Left lung (tissue), 4 donors: ENCODE measurements at regions not wholly inside any gene's neighbourhood (a gene's known extent, or its start where the extent isn't known, plus 50 kb on each side); places are given as distances from the start of the nearest gene placed in this dataset.

Source experiments
- ATAC-seq: fragments of 200-7000 bp; cut with Tn5 transposase; one replicate; pipeline ENCODE4 v1.9.1; 2020; ENCODE audit warnings: moderate library complexity
- DNase-seq, 4 donors: peaks; one replicate each; pipeline ENCODE4 v3.0.0-alpha.2; 2013 to 2020
- H3K27ac ChIP-seq, 2 donors: fragments of 200-600 bp; sonication (generic) in 1 of 2; one replicate each; pipeline versions ENCODE4 v1.5.0 to v1.8.0; 2020 to 2021
- H3K27me3 ChIP-seq, 2 donors: fragments of 200-600 bp; sonication (generic) in 1 of 2; one replicate each; pipeline versions ENCODE4 v1.5.0 to v1.8.0; 2020 to 2021
- H3K36me3 ChIP-seq, 2 donors: fragments of 200-600 bp; sonication (generic) in 1 of 2; one replicate each; pipeline versions ENCODE4 v1.5.0 to v1.8.0; 2020 to 2021
- H3K4me1 ChIP-seq, 2 donors: fragments of 200-600 bp; one replicate each; pipeline ENCODE4 v1.8.0; 2021
- H3K4me3 ChIP-seq, 2 donors: fragments of 200-600 bp; sonication (generic) in 1 of 2; one replicate each; pipeline versions ENCODE4 v1.5.0 to v1.8.0; 2020 to 2021; ENCODE audit warnings: mild to moderate bottlenecking in 1 of 2
- H3K9me3 ChIP-seq, 2 donors: fragments of 200-600 bp; sonication (generic) in 1 of 2; one replicate each; pipeline versions ENCODE4 v1.5.0 to v1.8.0; 2020 to 2021
- intact Hi-C, 2 donors: fragments of 100-400 bp; cut with DNase I; formaldehyde crosslinking; loops; one replicate each; pipeline versions ENCODE4 v1.11.2 to v1.14.2; 2022
- TF ChIP-seq, protein P1 (sequence below), 2 donors: fragments of 200-600 bp; sonication (generic) in 1 of 2; IDR thresholded peaks; one replicate each; pipeline versions ENCODE4 v1.5.0 to v1.8.0; 2021; ENCODE audit warnings: antibody characterized with exemption in 2 of 2
- donor health status: DM: no; HTN: yes; CAD: no.
- donor health status: DM: no; HTN: no; CAD: no.

DNA sequence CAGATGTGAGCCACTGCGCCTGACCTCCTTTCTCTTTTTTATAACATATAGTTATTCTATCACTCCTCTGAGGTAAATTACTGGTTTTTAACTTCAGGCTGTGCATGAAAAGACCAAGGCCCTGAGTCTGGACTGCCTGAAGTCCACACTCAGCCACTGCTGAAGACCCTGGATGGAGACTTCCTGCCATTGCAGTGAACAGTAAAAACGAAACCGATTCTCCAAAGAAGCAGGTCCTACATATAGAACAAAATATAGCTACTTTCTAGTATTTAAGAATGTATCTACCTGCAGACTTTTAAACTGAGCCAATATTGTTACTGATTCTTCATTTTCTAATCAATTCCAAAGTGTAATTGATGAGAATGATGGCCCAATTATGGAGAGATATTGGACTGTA is 232.8 kb downstream of the CHRM3 start:
- Histone ChIP-seq H3K4me3 (no peak overlapping the region), H3K9me3 (peaks cover 0 to 10% of the 10 kb centered on the region in 2 donors), H3K4me1 (no peaks in the 10 kb centered on the region), H3K36me3 (no peaks in the 10 kb centered on the region), H3K27ac (no peak overlapping the region), H3K27me3 (no peaks in the 10 kb centered on the region)
- DNase-seq, result no peak
- intact Hi-C loops, result no loop called here
- ATAC-seq, result no peak
- TF ChIP-seq, protein P1, sequence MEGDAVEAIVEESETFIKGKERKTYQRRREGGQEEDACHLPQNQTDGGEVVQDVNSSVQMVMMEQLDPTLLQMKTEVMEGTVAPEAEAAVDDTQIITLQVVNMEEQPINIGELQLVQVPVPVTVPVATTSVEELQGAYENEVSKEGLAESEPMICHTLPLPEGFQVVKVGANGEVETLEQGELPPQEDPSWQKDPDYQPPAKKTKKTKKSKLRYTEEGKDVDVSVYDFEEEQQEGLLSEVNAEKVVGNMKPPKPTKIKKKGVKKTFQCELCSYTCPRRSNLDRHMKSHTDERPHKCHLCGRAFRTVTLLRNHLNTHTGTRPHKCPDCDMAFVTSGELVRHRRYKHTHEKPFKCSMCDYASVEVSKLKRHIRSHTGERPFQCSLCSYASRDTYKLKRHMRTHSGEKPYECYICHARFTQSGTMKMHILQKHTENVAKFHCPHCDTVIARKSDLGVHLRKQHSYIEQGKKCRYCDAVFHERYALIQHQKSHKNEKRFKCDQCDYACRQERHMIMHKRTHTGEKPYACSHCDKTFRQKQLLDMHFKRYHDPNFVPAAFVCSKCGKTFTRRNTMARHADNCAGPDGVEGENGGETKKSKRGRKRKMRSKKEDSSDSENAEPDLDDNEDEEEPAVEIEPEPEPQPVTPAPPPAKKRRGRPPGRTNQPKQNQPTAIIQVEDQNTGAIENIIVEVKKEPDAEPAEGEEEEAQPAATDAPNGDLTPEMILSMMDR (IDR thresholded peaks at IDR 0.05), result no peak

DNA sequence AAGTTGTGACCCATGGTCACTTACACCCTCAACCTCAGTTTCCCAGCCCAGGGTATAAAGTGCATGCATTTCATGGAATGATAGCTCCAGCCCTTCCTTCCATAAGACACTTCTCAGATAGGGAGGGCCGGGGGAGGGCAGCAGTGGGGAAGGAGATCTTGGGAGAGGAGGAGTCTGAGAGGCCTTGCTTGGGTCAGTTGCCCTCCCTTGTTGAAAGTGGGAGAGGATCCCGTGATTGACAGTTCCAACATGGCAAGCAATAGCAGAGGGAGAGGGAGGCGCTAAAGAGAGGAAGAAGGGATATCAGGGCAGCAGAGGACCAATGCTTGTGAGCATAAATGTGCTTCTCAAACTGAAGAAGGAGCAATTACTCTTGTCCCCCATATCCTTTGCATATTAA is 244.4 kb downstream of the CHRM3 start:
- no peaks in the 10 kb centered on the region for H3K36me3 ChIP-seq
- H3K9me3 ChIP-seq, result no peaks in the 10 kb centered on the region
- H3K4me3 ChIP-seq, result no peak overlapping the region
- TF ChIP-seq, protein P1 (IDR thresholded peaks at IDR 0.05), result no peak
- ATAC-seq (no peak), DNase-seq (no peak)
- intact Hi-C loops, result no loop called here
- H3K27me3 ChIP-seq, result no peaks in the 10 kb centered on the region
- H3K4me1 ChIP-seq, result no peaks in the 10 kb centered on the region
- no peak overlapping the region for H3K27ac ChIP-seq

DNA sequence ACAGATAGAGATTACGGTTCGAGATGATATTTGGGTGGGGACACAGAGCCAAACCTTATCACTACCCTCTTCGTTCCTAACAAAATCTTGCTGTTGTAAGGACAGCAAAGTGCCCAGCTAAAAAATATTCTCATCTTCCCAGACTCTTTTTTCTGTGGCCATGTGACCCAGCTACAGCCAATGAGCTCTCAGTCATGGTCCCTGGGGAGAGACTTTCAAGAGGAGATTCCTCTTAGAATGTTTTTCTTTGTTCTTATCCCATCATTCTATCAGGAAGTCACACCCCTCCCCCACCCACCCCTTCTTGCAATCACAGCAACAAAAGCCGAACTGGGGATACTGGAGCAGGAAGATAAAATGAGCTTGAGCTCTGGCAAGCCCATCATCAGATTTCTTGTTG is 247.1 kb downstream of the CHRM3 start:
- ATAC-seq (no peak), DNase-seq (no peak)
- Histone ChIP-seq H3K27me3 (no peaks in the 10 kb centered on the region), H3K36me3 (no peaks in the 10 kb centered on the region), H3K9me3 (no peaks in the 10 kb centered on the region), H3K4me1 (no peaks in the 10 kb centered on the region), H3K27ac (no peak overlapping the region), H3K4me3 (no peak overlapping the region)
- TF ChIP-seq, protein P1 (IDR thresholded peaks at IDR 0.05), result no peak
- intact Hi-C loops, result no loop called here

DNA sequence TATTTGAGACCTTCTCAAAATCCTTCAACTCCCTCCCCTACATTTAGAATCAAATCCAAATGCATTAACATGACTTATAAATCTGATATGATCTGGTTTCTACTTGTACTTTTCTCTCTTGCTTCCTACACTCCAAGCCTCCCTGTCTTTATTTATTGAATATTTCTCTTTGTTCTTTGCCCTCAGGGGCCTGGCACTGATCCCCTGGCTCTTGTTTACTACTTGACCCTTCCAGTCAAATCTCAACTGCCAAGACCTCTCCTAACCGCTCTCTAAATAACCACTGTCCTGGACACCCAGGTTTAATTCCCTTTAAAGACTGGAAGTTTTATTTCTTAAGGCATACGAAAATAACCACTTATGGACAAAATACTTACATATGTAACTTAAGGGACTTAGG is 248.9 kb downstream of the CHRM3 start:
- H3K9me3 ChIP-seq, result no peaks in the 10 kb centered on the region
- ATAC-seq (no peak), DNase-seq (no peak)
- TF ChIP-seq, protein P1 (IDR thresholded peaks at IDR 0.05), result no peak
- intact Hi-C loops, result no loop called here
- H3K27me3 ChIP-seq, result no peaks in the 10 kb centered on the region
- no peak overlapping the region for H3K27ac ChIP-seq
- no peaks in the 10 kb centered on the region for H3K36me3 ChIP-seq
- H3K4me3 ChIP-seq, result no peak overlapping the region
- no peaks in the 10 kb centered on the region for H3K4me1 ChIP-seq

DNA sequence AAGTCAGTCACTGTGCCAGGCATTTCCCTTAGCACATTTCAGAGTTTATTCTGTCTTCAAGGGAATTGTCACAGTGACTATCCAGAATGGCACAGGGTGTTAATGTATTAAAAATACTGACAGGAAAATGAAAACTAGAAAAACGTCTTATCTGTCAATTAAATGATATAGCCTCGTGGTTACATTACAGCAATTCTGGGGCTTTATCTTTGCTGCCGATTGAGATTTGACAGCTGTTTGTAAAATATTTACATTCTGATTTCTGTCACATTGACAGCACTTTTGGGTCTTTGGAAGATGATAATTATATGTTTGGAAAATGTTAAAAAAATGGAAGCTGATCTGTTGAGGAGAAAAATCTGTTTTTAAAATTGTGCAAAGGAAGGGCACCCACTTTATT is 250.0 kb downstream of the CHRM3 start:
- intact Hi-C loops, result no loop called here
- no peak for ATAC-seq
- no peak overlapping the region for H3K27ac ChIP-seq
- DNase-seq, result peak in 1 of 4 donors; percentile 1
- H3K36me3 ChIP-seq, result no peaks in the 10 kb centered on the region
- no peak overlapping the region for H3K4me3 ChIP-seq
- TF ChIP-seq, protein P1 (IDR thresholded peaks at IDR 0.05), result no peak
- no peaks in the 10 kb centered on the region for H3K4me1 ChIP-seq
- no peaks in the 10 kb centered on the region for H3K27me3 ChIP-seq
- no peaks in the 10 kb centered on the region for H3K9me3 ChIP-seq
